ENCODE measurements at regions not wholly inside any gene's neighbourhood (a gene's known extent, or its start where the extent isn't known, plus 50 kb on each side); places are given as distances from the start of the nearest gene placed in this dataset.

GRCh38 chr17:65334406-65334805 lies 197.2 kb downstream of the RGS9 start:
- intact Hi-C loops (cut with DNase I; ENCODE audit: low total_unique reads), result no loop called here
- Histone ChIP-seq H3K9me3 (no peaks in the 10 kb centered on the region), H3K4me1 (no peaks in the 10 kb centered on the region), H3K27ac (no peak overlapping the region), H3K27me3 (no peaks in the 10 kb centered on the region), H3K4me3 (no peak overlapping the region), H3K36me3 (no peaks in the 10 kb centered on the region)
- TF ChIP-seq POLR2A (IDR thresholded peaks at IDR 0.05) (no peak), CTCF (IDR thresholded peaks at IDR 0.05) (no peak)
- DNase-seq, result no peak

DNA sequence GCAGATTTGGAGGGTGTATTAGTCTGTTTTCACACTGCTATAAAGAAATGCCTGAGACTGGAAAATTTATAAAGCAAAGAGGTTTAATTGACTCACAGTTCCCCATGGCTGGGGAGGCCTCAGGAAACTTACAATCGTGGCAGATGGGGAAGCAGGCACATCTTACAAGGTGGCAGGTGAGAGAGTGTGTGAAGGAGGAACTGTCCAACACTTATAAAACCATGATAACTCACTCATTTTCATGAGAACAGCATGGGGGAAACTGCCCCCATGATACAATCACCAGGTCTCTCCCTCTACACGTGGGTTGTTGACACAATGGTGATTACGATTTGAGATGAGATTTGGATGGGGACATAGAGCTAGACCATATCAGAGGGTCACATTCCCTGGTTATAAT lies 195.6 kb downstream of the RGS9 start:
- no peak overlapping the region for H3K27ac ChIP-seq
- TF ChIP-seq POLR2A (IDR thresholded peaks at IDR 0.05), result no peak
- TF ChIP-seq CTCF (IDR thresholded peaks at IDR 0.05), result no peak
- H3K36me3 ChIP-seq, result no peaks in the 10 kb centered on the region
- no peaks in the 10 kb centered on the region for H3K4me1 ChIP-seq
- DNase-seq, result no peak
- intact Hi-C loops (cut with DNase I; ENCODE audit: low total_unique reads), result no loop called here
- H3K4me3 ChIP-seq, result no peak overlapping the region
- no peaks in the 10 kb centered on the region for H3K27me3 ChIP-seq
- H3K9me3 ChIP-seq, result no peaks in the 10 kb centered on the region

DNA sequence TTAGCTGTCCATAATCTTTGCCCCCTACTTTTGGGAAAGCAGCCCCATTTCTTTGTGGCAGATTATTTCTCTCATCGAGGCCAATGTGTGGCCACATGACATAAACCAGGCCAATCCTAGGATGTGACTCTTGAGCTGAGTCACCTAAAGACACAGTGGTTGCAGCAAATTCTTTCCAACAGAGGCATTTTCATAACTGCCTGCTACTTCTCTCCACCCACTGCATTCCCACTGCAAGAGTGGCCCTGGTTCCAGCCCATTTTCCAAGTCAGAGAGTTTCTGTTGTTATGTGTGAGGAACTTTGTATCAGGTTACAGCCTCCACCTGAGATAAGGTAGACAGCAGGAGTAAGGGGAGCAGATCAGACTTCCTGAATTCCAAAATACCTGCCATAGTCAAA lies 195.2 kb downstream of the RGS9 start:
- H3K4me3 ChIP-seq, result no peak overlapping the region
- no peak overlapping the region for H3K27ac ChIP-seq
- no peaks in the 10 kb centered on the region for H3K27me3 ChIP-seq
- no peaks in the 10 kb centered on the region for H3K9me3 ChIP-seq
- DNase-seq, result no peak
- H3K36me3 ChIP-seq, result no peaks in the 10 kb centered on the region
- no peak for TF ChIP-seq CTCF (IDR thresholded peaks at IDR 0.05)
- TF ChIP-seq POLR2A (IDR thresholded peaks at IDR 0.05), result no peak
- no peaks in the 10 kb centered on the region for H3K4me1 ChIP-seq
- intact Hi-C loops (cut with DNase I; ENCODE audit: low total_unique reads), result no loop called here

DNA sequence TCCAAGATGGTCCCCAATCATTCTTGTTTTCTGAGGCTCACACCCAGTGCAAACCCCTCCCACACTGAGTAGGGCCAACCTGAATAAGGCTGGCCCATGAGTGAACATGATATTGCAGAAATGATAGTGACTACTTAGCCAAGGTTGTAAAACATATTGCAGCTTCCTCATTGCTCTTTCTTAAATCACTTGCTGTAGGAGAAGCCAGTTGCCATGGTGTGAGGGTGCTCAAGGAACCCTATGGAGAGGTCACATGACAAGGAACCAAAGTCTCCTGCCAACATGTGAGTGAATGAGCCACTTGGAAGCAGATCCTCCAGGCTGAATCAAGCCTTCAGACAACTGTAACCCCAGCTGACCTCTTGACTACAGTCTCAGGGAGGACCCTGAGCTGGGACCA lies 191.4 kb downstream of the RGS9 start:
- Histone ChIP-seq H3K36me3 (no peaks in the 10 kb centered on the region), H3K27me3 (no peaks in the 10 kb centered on the region), H3K4me3 (no peak overlapping the region), H3K4me1 (no peaks in the 10 kb centered on the region), H3K9me3 (no peaks in the 10 kb centered on the region), H3K27ac (no peak overlapping the region)
- no peak for TF ChIP-seq CTCF (IDR thresholded peaks at IDR 0.05)
- no peak for TF ChIP-seq POLR2A (IDR thresholded peaks at IDR 0.05)
- DNase-seq, result no peak
- intact Hi-C loops (cut with DNase I; ENCODE audit: low total_unique reads), result no loop called here

DNA sequence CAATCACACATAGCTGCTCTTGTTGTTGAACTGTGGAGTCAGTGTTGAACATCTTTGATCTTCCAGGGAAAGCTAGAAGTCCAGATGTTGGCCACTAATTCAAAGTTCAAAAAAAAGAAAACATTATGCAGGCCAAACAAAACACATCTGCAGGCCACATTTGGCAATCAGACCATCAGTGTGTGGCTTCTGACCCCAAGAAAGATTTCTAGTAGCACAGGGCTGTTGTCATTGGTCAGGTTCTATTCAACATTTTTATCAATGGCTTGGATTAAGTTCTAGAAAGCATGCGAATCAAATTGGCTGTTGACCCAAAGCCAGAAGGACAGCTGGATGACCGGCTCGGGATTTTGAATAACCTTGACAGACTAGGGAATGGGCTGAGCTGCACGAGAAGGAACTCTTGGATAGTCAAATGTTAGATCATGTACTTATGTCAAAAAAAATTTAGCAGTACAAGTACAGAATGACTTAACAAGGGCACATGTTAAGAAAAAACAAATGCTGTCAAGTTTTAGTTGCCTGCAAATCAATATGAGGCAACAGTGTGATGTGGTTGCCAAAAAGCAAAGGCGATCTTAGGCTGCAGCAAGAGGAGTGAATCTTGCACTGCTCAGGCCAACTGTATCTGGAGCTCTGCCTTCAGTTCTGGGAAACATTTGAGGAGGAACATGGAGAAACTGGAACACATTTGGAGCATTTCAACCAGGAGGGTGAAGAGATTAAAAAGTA lies 187.6 kb downstream of the RGS9 start:
- Histone ChIP-seq H3K4me1 (no peaks in the 10 kb centered on the region), H3K27me3 (no peaks in the 10 kb centered on the region), H3K4me3 (no peak overlapping the region), H3K9me3 (no peaks in the 10 kb centered on the region), H3K27ac (no peak overlapping the region), H3K36me3 (no peaks in the 10 kb centered on the region)
- TF ChIP-seq POLR2A (IDR thresholded peaks at IDR 0.05), result no peak
- DNase-seq, result peak; percentile 49 to 67
- intact Hi-C loops (cut with DNase I; ENCODE audit: low total_unique reads), result no loop called here

DNA sequence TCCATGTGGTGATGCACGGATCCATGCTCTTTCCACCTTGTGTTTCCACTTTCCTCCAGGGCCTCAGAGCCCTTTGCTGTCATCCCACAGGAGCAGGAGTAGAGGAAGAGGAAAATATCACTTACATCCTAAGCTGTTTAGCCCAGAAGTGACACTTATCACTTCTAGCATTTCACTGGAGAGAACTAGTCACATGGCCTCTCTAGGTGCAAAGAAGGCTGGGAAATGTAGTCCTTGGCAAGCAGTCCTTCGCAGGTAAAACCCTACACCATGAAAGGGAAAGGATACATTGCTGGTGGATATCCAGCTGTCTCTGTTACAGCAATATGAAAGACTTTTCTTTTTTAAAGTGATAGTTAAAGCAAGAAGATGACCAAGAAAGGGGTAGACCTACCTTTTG lies 185.9 kb downstream of the RGS9 start:
- TF ChIP-seq CTCF (IDR thresholded peaks at IDR 0.05) (no peak), POLR2A (IDR thresholded peaks at IDR 0.05) (no peak)
- DNase-seq, result no peak
- H3K27ac ChIP-seq, result no peak overlapping the region
- intact Hi-C loops (cut with DNase I; ENCODE audit: low total_unique reads), result no loop called here
- H3K4me1 ChIP-seq, result no peaks in the 10 kb centered on the region
- no peak overlapping the region for H3K4me3 ChIP-seq
- no peaks in the 10 kb centered on the region for H3K9me3 ChIP-seq
- H3K27me3 ChIP-seq, result no peaks in the 10 kb centered on the region
- no peaks in the 10 kb centered on the region for H3K36me3 ChIP-seq
